CD4-positive, alpha-beta T cell (primary cell): ENCODE measurements at regions not wholly inside any gene's neighbourhood (a gene's known extent, or its start where the extent isn't known, plus 50 kb on each side); places are given as distances from the start of the nearest gene placed in this dataset.
"Not testable (repeated sequence)": the region's sequence is repeated elsewhere in the genome, so short reads cannot be mapped to it uniquely, and the experiment has no call there.

ENCODE experiments used
- ATAC-seq: fragments of 200-7000 bp; cut with Tn5 transposase; one replicate; pipeline ENCODE4 v1.10.0; 2022; ENCODE audit warnings: mild to moderate bottlenecking; ENCODE audit not compliant: poor library complexity
- CTCF ChIA-PET: fragments of 350-600 bp; sonication (Branson Sonifier 250); formaldehyde crosslinking; loops from one replicate; lab custom pipeline; 2021; ENCODE audit warnings: antibody characterized with exemption, inconsistent platforms; lab: Charles Lee
- POLR2A ChIA-PET: fragments of 350-600 bp; sonication (Branson Sonifier 250); formaldehyde crosslinking; loops from one replicate; lab custom pipeline; 2021; ENCODE audit warnings: antibody characterized with exemption, inconsistent platforms; lab: Charles Lee
- DNase-seq, 14 experiments: peaks; one replicate each; pipeline ENCODE4 v3.0.0-alpha.2; 2013 to 2020; ENCODE audit warnings: mixed read lengths in 2 of 14
- H3K27ac ChIP-seq, 2 donors: one replicate each; pipeline versions ENCODE4 v1.5.1 to v1.7.0; 2013; ENCODE audit warnings: low read length in 2 of 2, low read depth in 1 of 2, mild to moderate bottlenecking in 1 of 2
- H3K27me3 ChIP-seq, 2 experiments: 1 replicate in 1 of 2; 2 replicates in 1 of 2; pipeline versions ENCODE4 v1.6.1 to v1.7.0; 2013; ENCODE audit warnings: low read length in 2 of 2, control low read depth in 1 of 2, mild to moderate bottlenecking in 1 of 2, moderate library complexity in 1 of 2; ENCODE audit not compliant: insufficient read depth in 2 of 2, control insufficient read depth in 1 of 2
- H3K36me3 ChIP-seq: one replicate; pipeline ENCODE4 v1.6.1; 2013; ENCODE audit warnings: low read length, control low read depth; ENCODE audit not compliant: insufficient read depth
- H3K4me1 ChIP-seq: one replicate; pipeline ENCODE4 v1.6.1; 2013; ENCODE audit warnings: low read length, control low read depth; ENCODE audit not compliant: insufficient read depth
- H3K4me3 ChIP-seq: one replicate; pipeline ENCODE4 v1.5.1; 2013; ENCODE audit warnings: mild to moderate bottlenecking, low read length, moderate library complexity
- H3K9me3 ChIP-seq, 2 experiments: 1 replicate in 1 of 2; 2 replicates in 1 of 2; pipeline versions ENCODE4 v1.6.1 to v1.7.0; 2013; ENCODE audit warnings: low read length in 2 of 2, mild to moderate bottlenecking in 2 of 2, control low read depth in 1 of 2, moderate library complexity in 1 of 2; ENCODE audit not compliant: control insufficient read depth in 1 of 2, insufficient read depth in 1 of 2
- H3K27ac Mint-ChIP-seq: one replicate; pipeline ENCODE4 v1.8.0; 2020; ENCODE audit warnings: mixed read lengths
- H3K27me3 Mint-ChIP-seq: one replicate; pipeline ENCODE4 v1.8.0; 2021; ENCODE audit warnings: mixed read lengths
- H3K36me3 Mint-ChIP-seq: one replicate; pipeline ENCODE4 v1.8.0; 2021; ENCODE audit warnings: low read depth, mixed read lengths
- H3K4me1 Mint-ChIP-seq: one replicate; pipeline ENCODE4 v1.8.0; 2021; ENCODE audit warnings: low read depth, mixed read lengths
- H3K4me3 Mint-ChIP-seq: one replicate; pipeline ENCODE4 v1.8.0; 2020; ENCODE audit warnings: mild to moderate bottlenecking, mixed read lengths
- H3K9me3 Mint-ChIP-seq: one replicate; pipeline ENCODE4 v1.8.0; 2020; ENCODE audit warnings: mixed read lengths
- CTCF ChIP-seq: fragments of 200-600 bp; IDR thresholded peaks from one replicate; pipeline ENCODE4 v1.8.0; 2022; ENCODE audit warnings: antibody characterized with exemption, mild to moderate bottlenecking
- intact Hi-C, 2 experiments: fragments of 100-400 bp; cut with DNase I in 1 of 2; cut with micrococcal nuclease in 1 of 2; formaldehyde crosslinking; loops; one replicate each; pipeline versions ENCODE4 v1.15.1 to v1.9.0; 2023 to 2025; cut with DNase I, micrococcal nuclease

- no peak for ATAC-seq
- intact Hi-C loops: no loop called here
- no peaks in the 10 kb centered on the region for H3K27me3 ChIP-seq
- no peak overlapping the region for H3K27ac Mint-ChIP-seq
- H3K4me3 ChIP-seq: no peak overlapping the region
- H3K4me1 ChIP-seq: no peaks in the 10 kb centered on the region
- H3K4me3 Mint-ChIP-seq: no peak overlapping the region
- no peak for TF ChIP-seq CTCF
- no peak overlapping the region for H3K27ac ChIP-seq
- H3K27me3 Mint-ChIP-seq: no peaks in the 10 kb centered on the region
- H3K36me3 ChIP-seq: no peaks in the 10 kb centered on the region
- H3K36me3 Mint-ChIP-seq: no peaks in the 10 kb centered on the region
- H3K4me1 Mint-ChIP-seq: no peaks in the 10 kb centered on the region
- POLR2A ChIA-PET: no interaction called here
- DNase-seq: no peak
- peaks cover 4% of the 10 kb centered on the region for H3K9me3 Mint-ChIP-seq
- CTCF ChIA-PET: no interaction called here
- peaks cover 0 to 3% of the 10 kb centered on the region in 2 experiments for H3K9me3 ChIP-seq
Measured at GRCh38 chr6:114824409-114824808, 481.6 kb upstream of the HS3ST5 start.

GRCh38 chr6:114816678-114817077 is 473.9 kb upstream of the HS3ST5 start:
- no peaks in the 10 kb centered on the region for H3K4me1 Mint-ChIP-seq
- intact Hi-C loops: no loop called here
- Histone ChIP-seq H3K27ac (no peak overlapping the region), H3K9me3 (peaks cover 0 to 5% of the 10 kb centered on the region in 2 experiments), H3K4me3 (no peak overlapping the region), H3K4me1 (no peaks in the 10 kb centered on the region), H3K27me3 (no peaks in the 10 kb centered on the region), H3K36me3 (no peaks in the 10 kb centered on the region)
- CTCF ChIA-PET: no interaction called here
- POLR2A ChIA-PET: no interaction called here
- ATAC-seq (no peak), DNase-seq (no peak)
- H3K36me3 Mint-ChIP-seq: no peaks in the 10 kb centered on the region
- TF ChIP-seq CTCF: no peak
- peaks cover 13% of the 10 kb centered on the region for H3K9me3 Mint-ChIP-seq
- no peak overlapping the region for H3K4me3 Mint-ChIP-seq
- H3K27ac Mint-ChIP-seq: no peak overlapping the region
- no peaks in the 10 kb centered on the region for H3K27me3 Mint-ChIP-seq

- no peak for TF ChIP-seq CTCF
- Mint-ChIP-seq H3K27ac (no peak overlapping the region), H3K4me3 (no peak overlapping the region), H3K36me3 (no peaks in the 10 kb centered on the region), H3K9me3 (peaks cover 11% of the 10 kb centered on the region), H3K4me1 (no peaks in the 10 kb centered on the region), H3K27me3 (no peaks in the 10 kb centered on the region)
- Histone ChIP-seq H3K4me3 (no peak overlapping the region), H3K9me3 (peaks cover 0 to 3% of the 10 kb centered on the region in 2 experiments), H3K27ac (no peak overlapping the region), H3K27me3 (no peaks in the 10 kb centered on the region), H3K36me3 (no peaks in the 10 kb centered on the region), H3K4me1 (no peaks in the 10 kb centered on the region)
- intact Hi-C loops: no loop called here
- ChIA-PET POLR2A (no interaction called here), CTCF (no interaction called here)
- DNase-seq: no peak
- ATAC-seq: no peak
Measured at GRCh38 chr6:114810468-114810867, 467.6 kb upstream of the HS3ST5 start.

GRCh38 chr6:114805426-114805825 is 462.6 kb upstream of the HS3ST5 start:
- H3K4me3 Mint-ChIP-seq, DNase-seq, H3K27ac ChIP-seq, ATAC-seq, H3K9me3 ChIP-seq, H3K36me3 Mint-ChIP-seq, H3K27ac Mint-ChIP-seq, POLR2A ChIA-PET, H3K27me3 Mint-ChIP-seq, H3K27me3 ChIP-seq, H3K4me3 ChIP-seq, H3K4me1 ChIP-seq, H3K36me3 ChIP-seq, intact Hi-C loops, CTCF ChIA-PET, H3K4me1 Mint-ChIP-seq, H3K9me3 Mint-ChIP-seq: not testable (repeated sequence)
